IMR-90 (cell line): ENCODE measurements at regions not wholly inside any gene's neighbourhood (a gene's known extent, or its start where the extent isn't known, plus 50 kb on each side); places are given as distances from the start of the nearest gene placed in this dataset.

Experiments
- ATAC-seq: fragments of 200-7000 bp; cut with Tn5 transposase; 2 replicates; pipeline ENCODE4 v1.9.1; 2020; ENCODE audit warnings: low read depth, mild to moderate bottlenecking, moderate library complexity
- BruUV-seq: library from RNA; stranded (reverse); fragments of 400-500 nt; replicated peaks from 2 replicates; lab custom pipeline; 2021; lab: Mats Ljungman, UMichigan
- CTCF ChIA-PET: fragments of 300-600 bp; formaldehyde crosslinking; extraction: SDS; loops from one replicate; lab custom pipeline; 2021; ENCODE audit warnings: antibody characterized with exemption; lab: Yijun Ruan, JAX
- POLR2A ChIA-PET: fragments of 300-600 bp; sonication (Branson Sonifier 250); formaldehyde crosslinking; loops from one replicate; lab custom pipeline; 2022; ENCODE audit warnings: antibody characterized with exemption; ENCODE audit not compliant: unreplicated experiment; lab: Charles Lee
- DNase-seq: peaks from one replicate; pipeline ENCODE4 v3.0.0; 2013
- H2AFZ ChIP-seq: replicated peaks from 2 replicates; pipeline ENCODE3; 2013; ENCODE audit warnings: low read length, mild to moderate bottlenecking; ENCODE audit not compliant: poor library complexity
- H2AK5ac ChIP-seq: 2 replicates; pipeline ENCODE4 v1.6.1; 2013; ENCODE audit warnings: low read depth, low read length, inconsistent platforms
- H2AK9ac ChIP-seq: replicated peaks from 2 replicates; pipeline ENCODE3; 2013; ENCODE audit warnings: mild to moderate bottlenecking, low read depth, low read length, moderate library complexity; ENCODE audit not compliant: poor library complexity
- H2BK120ac ChIP-seq: 2 replicates; pipeline ENCODE4 v1.6.1; 2013; ENCODE audit warnings: low read depth, low read length, inconsistent platforms
- H2BK15ac ChIP-seq: 3 replicates; pipeline ENCODE4 v1.6.1; 2013; ENCODE audit warnings: low read depth, low read length, inconsistent platforms
- H2BK20ac ChIP-seq: 2 replicates; pipeline ENCODE4 v1.6.1; 2013; ENCODE audit warnings: low read depth, mild to moderate bottlenecking, inconsistent platforms, low read length, moderate library complexity
- H2BK5ac ChIP-seq: 2 replicates; pipeline ENCODE4 v1.6.1; 2013; ENCODE audit warnings: mild to moderate bottlenecking, low read depth, low read length, inconsistent platforms; ENCODE audit not compliant: poor library complexity, severe bottlenecking
- H3K14ac ChIP-seq: replicated peaks from 2 replicates; pipeline ENCODE4 v1.6.1; 2013; ENCODE audit warnings: low read depth, low read length, inconsistent platforms
- H3K18ac ChIP-seq: 2 replicates; pipeline ENCODE4 v1.6.1; 2013; ENCODE audit warnings: low read depth, low read length, control low read depth
- H3K23ac ChIP-seq: 2 replicates; pipeline ENCODE4 v1.6.1; 2013; ENCODE audit warnings: low read depth, low read length, inconsistent platforms
- H3K27ac ChIP-seq: 2 replicates; pipeline ENCODE4 v1.5.1; 2013; ENCODE audit warnings: mild to moderate bottlenecking, control low read depth, low read length; ENCODE audit not compliant: insufficient read depth
- H3K27me3 ChIP-seq: 2 replicates; pipeline ENCODE4 v1.6.1; 2013; ENCODE audit warnings: low read length; ENCODE audit not compliant: control insufficient read depth, insufficient read depth
- H3K36me3 ChIP-seq: 2 replicates; pipeline ENCODE4 v1.6.1; 2013; ENCODE audit warnings: low read length, mixed read lengths; ENCODE audit not compliant: control insufficient read depth, insufficient read depth
- H3K4ac ChIP-seq: 2 replicates; pipeline ENCODE4 v1.6.1; 2013; ENCODE audit warnings: low read depth, low read length, inconsistent platforms
- H3K4me1 ChIP-seq: 2 replicates; pipeline ENCODE4 v1.6.1; 2013; ENCODE audit warnings: low read length, mixed read lengths; ENCODE audit not compliant: control insufficient read depth, insufficient read depth
- H3K4me2 ChIP-seq: 2 replicates; pipeline ENCODE4 v1.6.1; 2013; ENCODE audit warnings: low read depth, mild to moderate bottlenecking, control low read depth, low read length, moderate library complexity
- H3K4me3 ChIP-seq: 2 replicates; pipeline ENCODE4 v1.5.1; 2013; ENCODE audit warnings: low read depth, mild to moderate bottlenecking, control low read depth, low read length, moderate library complexity; ENCODE audit not compliant: insufficient read depth
- H3K56ac ChIP-seq: 2 replicates; pipeline ENCODE4 v1.6.1; 2013; ENCODE audit warnings: low read length, inconsistent platforms; ENCODE audit not compliant: insufficient read depth; ENCODE audit errors: extremely low read depth
- H3K79me1 ChIP-seq, 2 experiments: 2 replicates each; pipeline ENCODE4 v1.6.1; 2013; ENCODE audit warnings: low read length in 2 of 2, inconsistent platforms in 1 of 2, low read depth in 1 of 2
- H3K9ac ChIP-seq: 2 replicates; pipeline ENCODE4 v1.6.1; 2013; ENCODE audit warnings: low read depth, low read length, control low read depth
- H3K9me1 ChIP-seq: 2 replicates; pipeline ENCODE4 v1.6.1; 2013; ENCODE audit warnings: low read length, inconsistent platforms; ENCODE audit not compliant: insufficient read depth
- H3K9me3 ChIP-seq: 2 replicates; pipeline ENCODE4 v1.6.1; 2013; ENCODE audit warnings: low read length; ENCODE audit not compliant: control insufficient read depth, insufficient read depth
- H4K20me1 ChIP-seq: 2 replicates; pipeline ENCODE4 v1.6.1; 2013; ENCODE audit warnings: low read length, inconsistent platforms; ENCODE audit not compliant: insufficient read depth
- H4K5ac ChIP-seq: 2 replicates; pipeline ENCODE4 v1.6.1; 2013; ENCODE audit warnings: mild to moderate bottlenecking, low read depth, low read length, control low read depth
- H4K8ac ChIP-seq, 2 experiments: 2 replicates each; pipeline ENCODE4 v1.6.1; 2013; ENCODE audit warnings: low read depth in 2 of 2, low read length in 2 of 2, control low read depth in 1 of 2, inconsistent platforms in 1 of 2
- H4K91ac ChIP-seq: 2 replicates; pipeline ENCODE4 v1.6.1; 2013; ENCODE audit warnings: low read depth, low read length, inconsistent platforms; ENCODE audit not compliant: insufficient read depth
- BHLHE40 ChIP-seq: fragments of 150-350 bp; IDR thresholded peaks from 2 replicates; pipeline ENCODE4 v1.6.1; 2016; ENCODE audit warnings: mild to moderate bottlenecking, low read depth, low read length
- CEBPB ChIP-seq: IDR thresholded peaks from 2 replicates; pipeline ENCODE4 v1.6.1; 2012; ENCODE audit warnings: low read depth, low read length, improper control_type of control experiment
- FOS ChIP-seq: fragments of 150-350 bp; IDR thresholded peaks from 2 replicates; pipeline ENCODE4 v1.6.1; 2016; ENCODE audit warnings: low read depth, low read length
- MAFK ChIP-seq: IDR thresholded peaks from 2 replicates; pipeline ENCODE4 v1.6.1; 2012; ENCODE audit warnings: low read depth, low read length, improper control_type of control experiment
- MAZ ChIP-seq: IDR thresholded peaks from 2 replicates; pipeline ENCODE4 v1.6.1; 2012; ENCODE audit warnings: low read depth, mild to moderate bottlenecking, low read length, improper control_type of control experiment, moderate library complexity, borderline replicate concordance
- WGBS, 2 experiments: methylation state at CpG; one replicate each; pipeline versions ENCODE4 v1.1.5 to v1.1.7; 2013; ENCODE audit warnings: missing lambda C conversion rate in 2 of 2; ENCODE audit not compliant: insufficient read length in 1 of 2; ENCODE audit errors: extremely low coverage in 2 of 2; 5-methylcytosine and 5-hydroxymethylcytosine counted together
- dilution Hi-C: fragments of 300-500 bp; cut with HindIII; formaldehyde crosslinking; loops from one replicate; pipeline ENCODE4 v1.14.3; 2018; ENCODE audit warnings: low sequenced_read_pairs; ENCODE audit not compliant: unreplicated experiment
- in situ Hi-C: fragments of 300-500 bp; cut with MboI; formaldehyde crosslinking; loops from 3 replicates; pipeline ENCODE4 v1.14.3; 2019; ENCODE audit warnings: low sequenced_read_pairs, inconsistent platforms, mixed read lengths
- intact Hi-C: fragments of 100-400 bp; cut with micrococcal nuclease; formaldehyde crosslinking; loops from 2 replicates; pipeline ENCODE4 v1.10.0; 2022

DNA sequence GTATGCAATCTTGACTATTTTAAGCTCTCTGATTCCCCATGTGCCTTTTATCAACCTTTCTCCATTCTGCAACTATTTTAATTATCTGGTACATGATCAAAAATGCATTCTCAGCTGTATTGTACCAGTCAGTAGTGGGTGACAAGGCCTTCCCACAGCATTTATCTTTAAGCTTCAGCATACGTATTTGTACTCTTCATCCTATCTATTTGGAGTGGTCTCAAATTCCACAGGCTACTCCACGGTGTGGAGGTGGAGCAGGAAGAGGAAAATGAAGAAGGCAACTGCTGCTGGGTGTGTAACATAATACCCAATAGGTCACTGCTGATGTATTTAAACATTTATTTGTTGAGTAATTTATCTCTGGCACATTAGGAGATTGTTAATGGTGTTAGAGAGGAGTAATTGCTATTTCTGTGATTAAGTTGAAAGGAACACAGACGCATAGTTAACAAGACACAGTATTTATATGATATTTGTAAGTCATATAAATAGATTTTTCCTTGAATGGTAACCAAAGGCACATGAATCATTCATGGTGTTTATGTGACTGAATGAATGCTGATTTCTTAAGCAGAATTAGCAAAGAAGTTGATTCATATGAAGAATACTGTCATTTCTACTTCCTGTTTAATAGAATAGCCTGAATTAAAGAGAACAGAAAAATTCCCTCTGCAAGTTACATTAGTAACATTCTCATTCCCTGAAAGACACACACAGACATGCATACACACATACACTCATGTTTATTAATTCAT lies 153.8 kb upstream of the NR3C1 start:
- Histone ChIP-seq H4K20me1 (no peaks in the 10 kb centered on the region), H2AFZ (no peak overlapping the region), H3K4me2 (peak overlapping the region; percentile 67; the same call in 1 of the 2 replicates), H3K9me3 (no peaks in the 10 kb centered on the region), H3K4ac (peak overlapping the region; percentile 67; the same call in 1 of the 2 replicates), H2AK9ac (no peak overlapping the region), H3K79me1 (no peaks in the 10 kb centered on the region; a peak in 1 of 4 replicates), H3K27me3 (no peaks in the 10 kb centered on the region), H4K8ac (peak overlapping the region; percentile 41 to 92), H3K9ac (no peak overlapping the region), H3K27ac (peak overlapping the region; percentile 26), H3K14ac (peak overlapping the region; percentile 79), H2BK5ac (peak overlapping the region; percentile 93), H3K4me3 (no peak overlapping the region), H3K9me1 (peaks cover 8% of the 10 kb centered on the region), H2AK5ac (peak overlapping the region; percentile 78; the same call in 1 of the 2 replicates), H3K36me3 (no peaks in the 10 kb centered on the region), H2BK20ac (peak overlapping the region; percentile 73), H3K56ac (peak overlapping the region; percentile 74; the same call in 1 of the 2 replicates), H2BK120ac (peak overlapping the region; percentile 97), H4K5ac (0 out of 2 replicates have a peak overlapping the region, but pooled peaks have one; percentile 5), H3K18ac (peak overlapping the region; percentile 79; the same call in 1 of the 2 replicates), H3K23ac (peak overlapping the region; percentile 59; the same call in 1 of the 2 replicates), H3K4me1 (peaks cover 10% of the 10 kb centered on the region), H4K91ac (peak overlapping the region; percentile 65), H2BK15ac (peak overlapping the region; percentile 99; the same call in 1 of the 3 replicates)
- intact Hi-C loops: loop anchor here (1.0 kb wide), 2 partner anchors 38 to 268 kb away; no protein-coding TSS in a partner anchor
- in situ Hi-C loops: no loop called here
- CTCF ChIA-PET: no interaction called here
- TF ChIP-seq MAFK (peak; percentile 75), BHLHE40 (peak; percentile 45), MAZ (no peak), FOS (peak; percentile 65), CEBPB (peak; percentile 60)
- dilution Hi-C loops: no loop called here
- BruUV-seq: no TSS peak
- POLR2A ChIA-PET: no interaction called here
- no CpG with 5 or more reads among the region's 3 CpGs for WGBS, 2 experiments
- peak; percentile 94 for DNase-seq
- peak; percentile 68 for ATAC-seq
